ENCODE measurements at regions not wholly inside any gene's neighbourhood (a gene's known extent, or its start where the extent isn't known, plus 50 kb on each side); places are given as distances from the start of the nearest gene placed in this dataset.

DNA sequence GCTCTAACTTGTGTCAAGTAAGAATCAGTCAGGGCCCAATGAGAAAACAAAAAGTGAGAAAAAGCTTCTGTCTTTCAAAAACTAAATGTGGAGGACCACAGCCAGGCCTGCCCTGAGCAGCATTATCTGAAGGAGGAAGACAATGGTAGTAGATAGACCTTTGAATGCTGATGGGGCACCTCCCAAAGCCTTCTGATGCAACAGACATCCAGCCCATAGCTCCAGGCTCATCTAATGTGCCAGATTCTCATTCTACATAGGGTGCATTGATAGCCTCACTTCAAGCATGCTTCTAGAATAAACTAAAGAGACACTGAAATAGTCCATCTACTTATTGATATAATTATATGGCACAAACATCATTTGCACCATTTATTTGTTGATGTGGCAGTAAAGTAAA is 351.6 kb downstream of the HHIPL2 start:
- TF ChIP-seq CTCF (IDR thresholded peaks at IDR 0.05) (no peak), POLR2AphosphoS5 (IDR thresholded peaks at IDR 0.05) (no peak)

Data from prostate gland (tissue), 2 donors.